HepG2 (cell line): ENCODE measurements at regions not wholly inside any gene's neighbourhood (a gene's known extent, or its start where the extent isn't known, plus 50 kb on each side); places are given as distances from the start of the nearest gene placed in this dataset.
A peak's percentile ranks its signal among the peaks of the same experiment; 100 is the strongest.

Source experiments
- AGO2 ChIP-seq: fragments of 200-400 bp; formaldehyde crosslinking; optimal IDR thresholded peaks from 2 replicates; pipeline ENCODE3; 2017; ENCODE audit warnings: mild to moderate bottlenecking, low read depth, low read length, moderate library complexity
- BHLHE40 ChIP-seq: IDR thresholded peaks from 2 replicates; pipeline ENCODE4 v1.6.1; 2011; ENCODE audit warnings: low read length, improper control_type of control experiment
- BORCS8-MEF2B ChIP-seq: sonication (generic); formaldehyde crosslinking; IDR thresholded peaks from 2 replicates; pipeline ENCODE4 v1.8.0; 2022; ENCODE audit warnings: mild to moderate bottlenecking, missing genetic modification reagents
- BRD4 ChIP-seq: sonication (generic); formaldehyde crosslinking; IDR thresholded peaks from 2 replicates; pipeline ENCODE4 v1.4.0; 2020; ENCODE audit warnings: missing genetic modification reagents
- ELF4 ChIP-seq: sonication (generic); formaldehyde crosslinking; IDR thresholded peaks from 2 replicates; pipeline ENCODE4 v1.5.0; 2020; ENCODE audit warnings: missing genetic modification reagents, mild to moderate bottlenecking, moderate library complexity, borderline replicate concordance
- HES4 ChIP-seq: sonication (generic); formaldehyde crosslinking; IDR thresholded peaks from 2 replicates; pipeline ENCODE4 v1.9.0; 2021; ENCODE audit warnings: mild to moderate bottlenecking, missing genetic modification reagents, borderline replicate concordance
- NBN ChIP-seq: fragments of 450-650 bp; conservative IDR thresholded peaks from 2 replicates; pipeline ENCODE4 v1.6.1; 2017
- NCOA5 ChIP-seq: sonication (generic); formaldehyde crosslinking; IDR thresholded peaks from 2 replicates; pipeline ENCODE4 v1.4.0; 2020; ENCODE audit warnings: missing genetic modification reagents
- TEAD2 ChIP-seq: sonication (generic); formaldehyde crosslinking; IDR thresholded peaks from 2 replicates; pipeline ENCODE4 v1.9.0; 2021; ENCODE audit warnings: missing genetic modification reagents
- THAP11 ChIP-seq: IDR thresholded peaks from 2 replicates; pipeline ENCODE4 v1.6.1; 2016; ENCODE audit warnings: missing biosample characterization, missing genetic modification reagents
- XRCC5 ChIP-seq: fragments of 200-400 bp; formaldehyde crosslinking; optimal IDR thresholded peaks from 2 replicates; pipeline ENCODE3; 2017; ENCODE audit warnings: mild to moderate bottlenecking, low read length
- YEATS4 ChIP-seq: sonication (generic); formaldehyde crosslinking; IDR thresholded peaks from 2 replicates; pipeline ENCODE4 v1.4.0; 2020; ENCODE audit warnings: missing genetic modification reagents, borderline replicate concordance
- ZBTB3 ChIP-seq: sonication (generic); formaldehyde crosslinking; IDR thresholded peaks from 2 replicates; pipeline ENCODE4 v1.4.0; 2020; ENCODE audit warnings: low read depth, mild to moderate bottlenecking, moderate library complexity, missing genetic modification reagents, borderline replicate concordance
- ZFP36L1 ChIP-seq: sonication (generic); formaldehyde crosslinking; IDR thresholded peaks from 2 replicates; pipeline ENCODE4 v1.8.0; 2022; ENCODE audit warnings: mild to moderate bottlenecking, missing genetic modification reagents, moderate library complexity
- ZNF180 ChIP-seq: sonication (generic); formaldehyde crosslinking; IDR thresholded peaks from 2 replicates; pipeline ENCODE4 v1.4.0; 2020; ENCODE audit warnings: low read depth, missing genetic modification reagents, borderline replicate concordance
- ZNF280D ChIP-seq: sonication (generic); formaldehyde crosslinking; IDR thresholded peaks from 2 replicates; pipeline ENCODE4 v1.5.1; 2020; ENCODE audit warnings: mild to moderate bottlenecking, missing genetic modification reagents
- ZNF296 ChIP-seq: sonication (generic); formaldehyde crosslinking; conservative IDR thresholded peaks from 2 replicates; pipeline ENCODE4 v1.5.0; 2020; ENCODE audit warnings: mild to moderate bottlenecking, missing genetic modification reagents
- ZNF383 ChIP-seq: sonication (generic); formaldehyde crosslinking; IDR thresholded peaks from 2 replicates; pipeline ENCODE4 v1.4.0; 2020; ENCODE audit warnings: missing genetic modification reagents, mild to moderate bottlenecking, borderline replicate concordance
- ZSCAN29 ChIP-seq: sonication (generic); formaldehyde crosslinking; conservative IDR thresholded peaks from 2 replicates; pipeline ENCODE4 v1.4.0; 2020; ENCODE audit warnings: mild to moderate bottlenecking, missing genetic modification reagents
- TF ChIP-seq, protein P1 (sequence below): IDR thresholded peaks from 2 replicates; pipeline ENCODE4 v1.6.1; 2016; ENCODE audit warnings: low read depth, missing genetic modification reagents, missing compliant biosample characterization
- TF ChIP-seq, protein P2 (sequence below): IDR thresholded peaks from 2 replicates; pipeline ENCODE4 v1.6.1; 2016; ENCODE audit warnings: low read depth, borderline replicate concordance
- TF ChIP-seq, protein P3 (sequence below): sonication (generic); formaldehyde crosslinking; IDR thresholded peaks from 2 replicates; pipeline ENCODE4 v1.4.0; 2020; ENCODE audit warnings: missing genetic modification reagents

DNA sequence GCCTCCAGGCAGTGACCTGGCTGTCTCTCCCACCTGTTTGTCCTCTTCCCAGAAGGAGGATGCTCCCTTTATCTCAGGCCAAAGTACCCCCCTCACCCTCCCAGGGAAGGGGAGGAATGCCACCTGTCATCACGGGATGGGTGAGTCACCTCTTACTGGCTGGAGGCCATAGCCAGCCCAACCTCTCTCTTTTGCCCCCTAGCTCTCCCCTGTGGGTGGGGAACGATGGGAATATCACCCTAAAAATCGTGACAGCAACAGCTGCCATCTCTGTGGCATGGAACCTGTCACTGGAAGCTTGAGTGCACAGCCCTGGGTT, 137.5 kb upstream of the PTPN1 start (continued):
- TF ChIP-seq, protein P1, sequence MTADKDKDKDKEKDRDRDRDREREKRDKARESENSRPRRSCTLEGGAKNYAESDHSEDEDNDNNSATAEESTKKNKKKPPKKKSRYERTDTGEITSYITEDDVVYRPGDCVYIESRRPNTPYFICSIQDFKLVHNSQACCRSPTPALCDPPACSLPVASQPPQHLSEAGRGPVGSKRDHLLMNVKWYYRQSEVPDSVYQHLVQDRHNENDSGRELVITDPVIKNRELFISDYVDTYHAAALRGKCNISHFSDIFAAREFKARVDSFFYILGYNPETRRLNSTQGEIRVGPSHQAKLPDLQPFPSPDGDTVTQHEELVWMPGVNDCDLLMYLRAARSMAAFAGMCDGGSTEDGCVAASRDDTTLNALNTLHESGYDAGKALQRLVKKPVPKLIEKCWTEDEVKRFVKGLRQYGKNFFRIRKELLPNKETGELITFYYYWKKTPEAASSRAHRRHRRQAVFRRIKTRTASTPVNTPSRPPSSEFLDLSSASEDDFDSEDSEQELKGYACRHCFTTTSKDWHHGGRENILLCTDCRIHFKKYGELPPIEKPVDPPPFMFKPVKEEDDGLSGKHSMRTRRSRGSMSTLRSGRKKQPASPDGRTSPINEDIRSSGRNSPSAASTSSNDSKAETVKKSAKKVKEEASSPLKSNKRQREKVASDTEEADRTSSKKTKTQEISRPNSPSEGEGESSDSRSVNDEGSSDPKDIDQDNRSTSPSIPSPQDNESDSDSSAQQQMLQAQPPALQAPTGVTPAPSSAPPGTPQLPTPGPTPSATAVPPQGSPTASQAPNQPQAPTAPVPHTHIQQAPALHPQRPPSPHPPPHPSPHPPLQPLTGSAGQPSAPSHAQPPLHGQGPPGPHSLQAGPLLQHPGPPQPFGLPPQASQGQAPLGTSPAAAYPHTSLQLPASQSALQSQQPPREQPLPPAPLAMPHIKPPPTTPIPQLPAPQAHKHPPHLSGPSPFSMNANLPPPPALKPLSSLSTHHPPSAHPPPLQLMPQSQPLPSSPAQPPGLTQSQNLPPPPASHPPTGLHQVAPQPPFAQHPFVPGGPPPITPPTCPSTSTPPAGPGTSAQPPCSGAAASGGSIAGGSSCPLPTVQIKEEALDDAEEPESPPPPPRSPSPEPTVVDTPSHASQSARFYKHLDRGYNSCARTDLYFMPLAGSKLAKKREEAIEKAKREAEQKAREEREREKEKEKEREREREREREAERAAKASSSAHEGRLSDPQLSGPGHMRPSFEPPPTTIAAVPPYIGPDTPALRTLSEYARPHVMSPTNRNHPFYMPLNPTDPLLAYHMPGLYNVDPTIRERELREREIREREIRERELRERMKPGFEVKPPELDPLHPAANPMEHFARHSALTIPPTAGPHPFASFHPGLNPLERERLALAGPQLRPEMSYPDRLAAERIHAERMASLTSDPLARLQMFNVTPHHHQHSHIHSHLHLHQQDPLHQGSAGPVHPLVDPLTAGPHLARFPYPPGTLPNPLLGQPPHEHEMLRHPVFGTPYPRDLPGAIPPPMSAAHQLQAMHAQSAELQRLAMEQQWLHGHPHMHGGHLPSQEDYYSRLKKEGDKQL: no peak
- TF ChIP-seq, protein P2, sequence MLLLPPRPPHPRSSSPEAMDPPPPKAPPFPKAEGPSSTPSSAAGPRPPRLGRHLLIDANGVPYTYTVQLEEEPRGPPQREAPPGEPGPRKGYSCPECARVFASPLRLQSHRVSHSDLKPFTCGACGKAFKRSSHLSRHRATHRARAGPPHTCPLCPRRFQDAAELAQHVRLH (CRISPR knock-in tag): no peak; the same call in 1 of the 2 replicates
- TF ChIP-seq ZNF280D (CRISPR knock-in tag) (no peak), BHLHE40 (peak; percentile 68; the same call in 1 of the 2 replicates), ZNF296 (CRISPR knock-in tag) (no peak), ELF4 (CRISPR knock-in tag) (no peak), TEAD2 (CRISPR knock-in tag) (no peak), NCOA5 (CRISPR knock-in tag) (no peak), YEATS4 (CRISPR knock-in tag) (no peak), XRCC5 (peak; percentile 69), THAP11 (no peak), ZNF383 (CRISPR knock-in tag) (no peak), ZNF180 (no peak), NBN (no peak), ZBTB3 (CRISPR knock-in tag) (no peak), HES4 (CRISPR knock-in tag) (no peak), ZFP36L1 (no peak), BORCS8-MEF2B (CRISPR knock-in tag) (no peak), BRD4 (CRISPR knock-in tag) (no peak), ZSCAN29 (CRISPR knock-in tag) (no peak), AGO2 (no peak)
- TF ChIP-seq, protein P3, sequence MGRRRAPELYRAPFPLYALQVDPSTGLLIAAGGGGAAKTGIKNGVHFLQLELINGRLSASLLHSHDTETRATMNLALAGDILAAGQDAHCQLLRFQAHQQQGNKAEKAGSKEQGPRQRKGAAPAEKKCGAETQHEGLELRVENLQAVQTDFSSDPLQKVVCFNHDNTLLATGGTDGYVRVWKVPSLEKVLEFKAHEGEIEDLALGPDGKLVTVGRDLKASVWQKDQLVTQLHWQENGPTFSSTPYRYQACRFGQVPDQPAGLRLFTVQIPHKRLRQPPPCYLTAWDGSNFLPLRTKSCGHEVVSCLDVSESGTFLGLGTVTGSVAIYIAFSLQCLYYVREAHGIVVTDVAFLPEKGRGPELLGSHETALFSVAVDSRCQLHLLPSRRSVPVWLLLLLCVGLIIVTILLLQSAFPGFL (CRISPR knock-in tag): no peak
